ENCODE measurements at regions not wholly inside any gene's neighbourhood (a gene's known extent, or its start where the extent isn't known, plus 50 kb on each side); places are given as distances from the start of the nearest gene placed in this dataset.
"Not testable (repeated sequence)": the region's sequence is repeated elsewhere in the genome, so short reads cannot be mapped to it uniquely, and the experiment has no call there.

- DNase-seq (ENCODE audit: low read depth in 2 of 3, low spot score in 1 of 3) = no peak
Measured at GRCh38 chr2:16208241-16208797, 268.0 kb downstream of the MYCN start.

DNA sequence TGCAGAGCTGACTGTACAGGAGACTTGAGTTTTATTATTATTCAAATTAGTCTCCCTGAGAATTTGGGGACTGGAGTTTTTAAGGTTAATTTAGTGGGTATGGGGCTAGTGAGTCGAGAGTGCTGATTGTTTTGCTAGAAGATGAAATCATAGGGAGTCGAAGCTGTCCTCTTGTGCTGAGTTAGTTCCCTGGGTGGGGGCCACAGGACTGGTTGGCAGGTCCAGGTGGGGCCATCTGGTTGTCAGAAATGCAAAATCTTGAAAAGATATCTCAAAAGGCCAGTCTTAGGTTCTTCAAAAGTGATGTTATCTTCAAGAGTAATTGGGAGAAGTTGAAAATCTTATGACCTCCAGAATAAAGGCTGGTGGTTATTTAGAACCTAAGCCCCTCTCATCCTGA, 267.3 kb downstream of the MYCN start:
- no peak for DNase-seq (ENCODE audit: low read depth in 2 of 3, low spot score in 1 of 3)

DNA sequence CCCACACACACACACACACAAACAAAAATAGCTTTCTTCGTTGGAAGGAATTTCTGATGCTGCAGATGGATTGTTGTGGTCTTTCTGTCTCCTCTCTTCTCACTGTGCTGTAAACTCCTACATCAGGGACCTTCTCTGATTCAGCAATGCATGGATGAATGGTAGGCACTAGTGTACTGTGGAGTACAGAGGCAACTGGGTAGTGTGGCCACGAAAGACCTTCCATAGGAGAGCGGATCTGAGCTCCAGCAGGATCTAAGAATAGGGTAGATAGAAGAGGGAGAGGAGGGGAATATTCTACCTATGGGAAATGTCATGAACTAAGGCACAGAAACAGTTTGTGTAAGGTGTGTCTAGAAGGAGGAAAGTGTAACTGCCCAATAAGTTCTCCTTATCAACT, 266.8 kb downstream of the MYCN start:
- DNase-seq (ENCODE audit: low read depth in 2 of 3, low spot score in 1 of 3) = no peak

- DNase-seq (ENCODE audit: low read depth in 2 of 3, low spot score in 1 of 3) = no peak
Measured at GRCh38 chr2:16206191-16206944, 266.0 kb downstream of the MYCN start.

- no peak for DNase-seq (ENCODE audit: low read depth in 2 of 3, low spot score in 1 of 3)
Measured at GRCh38 chr2:16205631-16206030, 265.3 kb downstream of the MYCN start.

DNA sequence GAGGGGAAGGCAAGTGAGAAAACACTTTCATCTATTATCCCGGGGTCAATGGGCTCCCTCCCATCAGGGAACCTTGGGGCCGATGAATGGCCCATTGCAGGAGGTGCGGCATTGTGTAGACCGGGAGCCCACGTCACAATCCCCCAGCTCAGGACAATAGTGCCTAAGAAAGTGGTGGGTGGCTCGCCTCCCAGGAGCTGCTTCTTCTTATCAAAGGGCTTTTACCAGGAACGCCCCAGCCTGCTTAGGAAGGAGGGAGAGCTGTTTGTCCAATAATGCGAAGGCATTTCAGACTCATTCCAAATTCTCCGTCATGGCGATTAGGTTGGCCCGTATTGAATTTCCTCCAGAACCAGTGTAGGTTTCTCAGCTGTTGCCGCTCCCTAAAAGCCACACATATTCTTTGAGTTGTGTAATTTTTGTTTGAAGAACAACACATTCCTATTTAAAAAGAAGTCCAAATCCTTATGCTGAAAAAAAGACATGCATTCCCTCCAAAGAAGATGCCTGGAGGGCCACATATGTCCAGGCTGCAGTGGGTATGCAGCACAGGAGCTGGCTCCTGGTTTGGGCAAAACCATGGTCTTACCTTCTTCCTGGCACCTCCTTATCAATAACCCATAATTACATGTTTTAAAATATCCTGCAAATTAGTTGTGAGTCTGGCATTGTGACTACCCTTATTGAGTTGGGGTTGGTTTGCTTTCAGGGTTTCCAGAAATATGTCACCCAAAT, 264.7 kb downstream of the MYCN start:
- DNase-seq (ENCODE audit: low read depth in 2 of 3, low spot score in 1 of 3) = no peak

- DNase-seq (ENCODE audit: low read depth in 2 of 3, low spot score in 1 of 3) = no peak
Measured at GRCh38 chr2:16204251-16204650, 263.9 kb downstream of the MYCN start.

DNA sequence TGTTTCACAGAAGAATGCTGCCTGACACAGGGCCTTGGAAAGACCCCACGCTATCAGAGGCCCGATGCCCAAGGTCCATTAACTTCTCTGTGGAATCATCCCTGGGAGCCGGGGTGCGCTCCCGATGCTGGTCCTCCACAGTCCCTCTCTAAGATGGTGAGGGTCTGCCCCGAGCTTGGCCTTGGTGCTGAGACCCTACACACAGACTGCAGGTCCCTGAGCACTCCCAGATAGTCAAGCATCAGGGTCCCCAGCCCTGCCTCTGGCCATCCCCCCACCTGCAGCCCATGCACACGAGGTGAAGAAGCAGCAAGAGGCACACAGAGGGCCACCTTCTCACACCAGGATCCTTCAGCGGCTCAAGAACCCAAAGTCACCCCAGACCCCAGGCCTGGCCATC, 263.3 kb downstream of the MYCN start:
- no peak for DNase-seq (ENCODE audit: low read depth in 2 of 3, low spot score in 1 of 3)

DNA sequence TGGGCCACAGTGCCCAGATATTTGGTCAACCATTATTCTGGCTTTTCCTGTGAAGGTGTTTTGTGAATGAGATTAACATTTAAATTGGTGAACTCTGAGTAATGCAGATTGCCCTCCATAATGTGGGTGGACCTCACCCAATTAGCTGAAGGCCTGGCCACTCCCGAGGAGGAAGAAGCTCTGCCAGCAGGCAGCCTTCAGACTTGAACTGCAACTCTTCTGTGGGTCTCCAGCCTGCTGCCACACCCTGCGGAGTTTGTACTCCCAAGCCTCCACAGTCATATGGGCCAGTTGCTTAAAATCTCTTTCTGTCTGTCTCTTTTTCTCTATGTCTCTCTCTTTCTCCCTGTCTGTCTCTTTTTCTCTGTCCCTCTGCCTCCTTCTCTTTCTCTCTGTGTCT, 262.7 kb downstream of the MYCN start:
- no peak for DNase-seq (ENCODE audit: low read depth in 2 of 3, low spot score in 1 of 3)

GRCh38 chr2:16202266-16203020, 262.1 kb downstream of the MYCN start:
- DNase-seq (ENCODE audit: low read depth in 2 of 3, low spot score in 1 of 3) = no peak

- DNase-seq (ENCODE audit: low read depth in 2 of 3, low spot score in 1 of 3) = no peak
Measured at GRCh38 chr2:16201848-16202247, 261.5 kb downstream of the MYCN start.

DNA sequence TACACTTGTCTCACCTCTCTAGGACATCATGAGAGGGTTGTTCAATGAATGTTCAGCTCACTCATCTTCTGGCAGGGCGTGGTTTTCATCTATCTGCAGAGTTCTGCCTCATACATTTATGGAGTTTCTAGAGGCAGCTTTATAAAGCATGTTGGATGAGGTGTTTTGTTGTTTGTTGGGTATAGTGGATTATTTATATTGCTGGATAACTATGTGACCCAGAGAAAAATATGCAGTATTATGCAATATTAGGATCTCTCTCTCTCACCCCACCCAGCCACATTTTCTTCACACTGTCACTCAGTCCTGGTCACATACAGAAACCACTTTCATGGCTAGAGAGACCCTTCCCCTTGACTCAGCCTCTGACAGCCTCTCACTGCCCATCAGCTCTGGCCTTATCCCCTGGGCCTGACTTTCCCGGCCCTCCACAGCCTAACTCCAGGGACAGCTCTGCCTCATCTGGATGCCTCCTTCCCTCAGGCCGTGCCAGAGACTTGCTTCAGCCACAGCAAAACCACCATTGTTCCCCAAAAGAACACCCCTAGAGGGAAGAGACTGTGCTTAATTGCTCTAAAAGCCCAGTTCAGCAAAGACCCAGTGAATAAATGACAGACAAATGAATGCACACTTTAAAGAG, 260.3 kb downstream of the MYCN start:
- no peak for DNase-seq (ENCODE audit: low read depth in 2 of 3, low spot score in 1 of 3)

DNA sequence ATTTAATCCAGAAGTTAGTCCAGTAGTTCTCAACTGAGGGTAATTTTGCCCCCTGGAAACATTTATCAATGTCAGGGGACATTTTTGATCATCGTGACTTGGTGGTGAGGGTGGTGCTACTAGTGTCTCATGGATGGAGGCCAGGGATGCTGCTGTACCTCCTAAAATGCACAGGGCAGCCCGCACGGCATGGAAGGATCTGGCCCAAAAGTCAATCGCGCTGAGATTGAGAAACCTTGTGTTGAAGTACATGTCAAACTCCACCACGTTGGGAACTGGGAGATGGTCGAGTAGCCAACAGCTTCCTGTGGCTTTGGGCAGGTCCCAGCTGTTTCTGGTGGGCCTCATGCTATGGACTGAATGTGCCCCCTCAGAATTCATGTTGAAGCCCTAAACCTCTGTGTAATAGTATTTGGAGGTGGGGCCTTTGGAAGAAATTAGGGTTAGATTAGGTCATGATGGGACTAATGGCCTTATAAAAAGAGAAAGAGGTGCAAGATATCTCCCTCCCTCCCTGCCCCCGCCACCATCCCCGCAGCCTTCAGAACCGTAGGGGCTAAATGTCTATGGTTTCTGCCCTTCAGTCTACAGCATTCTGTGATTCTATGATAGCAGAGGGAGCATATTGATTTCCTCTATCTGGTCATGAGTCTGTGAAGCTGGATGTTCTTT, 259.7 kb downstream of the MYCN start:
- DNase-seq (ENCODE audit: low read depth in 2 of 3, low spot score in 1 of 3) = no peak

GRCh38 chr2:16199241-16199640, 258.9 kb downstream of the MYCN start:
- DNase-seq (ENCODE audit: low read depth in 2 of 3, low spot score in 1 of 3) = not testable (repeated sequence)

- no peak for DNase-seq (ENCODE audit: low read depth in 2 of 3, low spot score in 1 of 3)
Measured at GRCh38 chr2:16198166-16198912, 258.0 kb downstream of the MYCN start.

GRCh38 chr2:16197504-16198147, 257.3 kb downstream of the MYCN start:
- DNase-seq (ENCODE audit: low read depth in 2 of 3, low spot score in 1 of 3) = no peak

GRCh38 chr2:16196687-16197503, 256.5 kb downstream of the MYCN start:
- no peak for DNase-seq (ENCODE audit: low read depth in 2 of 3, low spot score in 1 of 3)

DNA sequence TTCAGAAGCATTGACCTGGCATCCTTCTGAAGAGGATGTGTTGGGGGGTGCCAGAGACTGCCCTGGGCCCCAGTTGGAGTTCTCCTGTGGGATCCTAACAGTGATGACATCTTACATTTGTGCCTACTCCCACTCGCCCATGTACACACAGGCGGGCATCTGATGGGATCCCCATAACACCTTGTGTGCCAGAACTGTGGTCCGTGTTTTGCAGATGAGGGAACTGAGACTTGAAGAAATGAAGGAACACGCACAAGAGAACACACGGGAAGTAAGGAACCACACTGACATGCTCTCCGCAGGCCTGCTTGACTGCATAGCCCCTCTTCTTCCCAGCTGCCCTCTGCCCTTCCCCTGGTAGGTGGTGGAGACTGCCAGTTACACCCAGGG, 255.3 kb downstream of the MYCN start:
- no peak for DNase-seq (ENCODE audit: low read depth in 2 of 3, low spot score in 1 of 3)
